HG03159 (cell line): ENCODE measurements at regions not wholly inside any gene's neighbourhood (a gene's known extent, or its start where the extent isn't known, plus 50 kb on each side); places are given as distances from the start of the nearest gene placed in this dataset.

ENCODE experiments used
- ATAC-seq: cut with Tn5 transposase; IDR thresholded peaks from one replicate; pipeline ENCODE4 v1.9.1; 2021; ENCODE audit warnings: mild to moderate bottlenecking, moderate library complexity; ENCODE audit not compliant: unreplicated experiment

- no peak for ATAC-seq
Observed at GRCh38 chr13:30006246-30006645, 155.8 kb upstream of the UBL3 start.

- no peak for ATAC-seq
Observed at GRCh38 chr13:30004204-30004603, 153.8 kb upstream of the UBL3 start.

- ATAC-seq, result no peak
Observed at GRCh38 chr13:30002577-30002976, 152.2 kb upstream of the UBL3 start.

DNA sequence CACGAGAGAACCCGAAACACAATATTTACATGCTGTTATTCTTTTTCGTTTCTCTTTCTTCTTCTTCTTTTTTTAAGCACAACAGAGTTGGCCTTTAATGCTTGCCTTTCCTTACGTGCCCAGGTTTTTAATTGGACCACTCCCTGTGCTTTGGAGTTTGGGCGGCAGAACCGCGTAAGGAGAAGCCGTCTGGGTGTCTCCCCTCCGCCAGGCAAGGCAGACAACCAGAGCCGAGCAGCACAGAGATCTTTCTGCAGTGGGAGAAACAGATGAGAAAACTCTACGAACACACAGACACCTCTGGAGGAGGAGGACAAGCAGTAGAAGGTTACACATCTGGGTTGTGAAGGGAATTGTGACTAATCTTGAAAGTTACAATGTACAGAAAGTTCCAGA is 150.0 kb upstream of the UBL3 start:
- ATAC-seq, result no peak

- ATAC-seq, result no peak
Observed at GRCh38 chr13:29999492-30000369, 149.3 kb upstream of the UBL3 start.

DNA sequence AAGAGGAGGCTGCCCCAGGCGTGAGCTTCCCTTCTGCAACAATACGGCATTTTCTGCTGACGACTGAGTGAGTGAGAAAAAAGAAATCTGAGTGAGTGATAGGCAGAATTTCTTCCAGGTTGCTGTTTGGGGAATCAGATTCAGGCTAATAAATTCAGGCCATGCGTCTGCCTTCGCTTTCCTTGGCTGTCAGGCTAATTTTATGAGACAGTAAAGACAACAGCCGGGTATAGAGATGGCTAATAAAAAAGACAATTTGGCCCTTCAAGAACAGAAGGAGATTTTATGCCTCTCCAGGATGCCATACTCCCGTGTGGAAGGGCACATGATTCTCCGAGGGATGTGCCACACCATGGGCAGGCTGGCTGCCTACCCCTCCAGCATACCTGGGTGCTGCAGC is 145.9 kb upstream of the UBL3 start:
- no peak for ATAC-seq

- no peak for ATAC-seq
Observed at GRCh38 chr13:29994911-29995595, 144.6 kb upstream of the UBL3 start.

DNA sequence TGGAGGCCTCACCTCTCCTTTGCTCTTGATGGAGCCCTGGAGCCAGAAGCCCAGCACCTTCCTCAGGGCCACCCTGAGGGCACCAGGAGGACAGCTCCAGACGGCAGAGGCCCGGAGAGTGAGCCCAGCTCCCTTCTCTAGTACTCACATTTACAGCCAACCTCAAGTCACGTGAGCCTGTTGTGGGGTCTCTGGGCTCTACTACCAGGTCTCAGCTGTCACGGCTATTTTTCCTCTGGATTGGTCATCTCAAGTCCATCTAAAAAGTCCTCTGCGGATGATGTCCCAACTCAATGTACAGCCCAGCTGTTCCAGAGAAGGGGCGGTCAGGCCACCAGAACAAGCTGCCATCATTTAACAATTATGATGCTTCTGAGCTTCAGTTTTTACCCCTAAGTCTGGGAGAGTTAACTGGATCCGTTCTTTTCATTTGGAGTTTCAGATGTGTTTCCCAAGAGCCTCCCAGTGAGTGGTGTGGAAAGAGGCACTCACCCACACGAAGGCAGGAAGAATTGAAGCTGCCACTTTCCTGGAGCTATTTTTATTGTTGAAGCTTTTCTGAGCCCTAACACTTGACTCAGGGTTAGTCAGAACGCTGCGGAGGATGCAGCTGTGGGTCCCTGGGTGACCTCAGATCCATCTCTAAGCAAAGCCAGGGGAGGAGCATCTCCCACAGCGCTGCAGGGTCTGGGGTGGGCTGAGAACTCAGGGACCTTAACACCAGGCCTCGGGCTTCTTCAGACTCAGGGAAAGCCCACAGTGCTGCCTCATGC is 143.5 kb upstream of the UBL3 start:
- no peak for ATAC-seq

DNA sequence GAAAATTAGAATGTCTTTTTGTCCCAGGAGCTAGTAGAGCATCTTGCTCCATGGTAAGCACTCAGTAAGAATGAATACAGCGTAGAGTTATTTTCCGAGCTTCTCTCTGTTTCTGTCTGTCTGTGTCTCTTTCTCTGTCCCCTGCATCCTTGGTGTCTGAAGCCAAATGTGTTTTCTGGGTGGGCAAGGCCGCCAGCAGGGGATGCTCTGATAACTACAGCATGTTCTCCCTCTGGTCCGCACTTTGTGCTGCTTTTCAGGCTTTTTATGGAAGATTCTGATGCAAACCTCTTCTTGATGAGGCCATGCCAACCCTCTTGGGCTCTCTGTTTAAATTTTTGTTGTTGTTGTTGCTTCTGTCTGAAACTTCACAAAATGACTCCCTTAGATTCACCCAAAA is 142.8 kb upstream of the UBL3 start:
- no peak for ATAC-seq

GRCh38 chr13:29991343-29991742 is 140.9 kb upstream of the UBL3 start:
- no peak for ATAC-seq

DNA sequence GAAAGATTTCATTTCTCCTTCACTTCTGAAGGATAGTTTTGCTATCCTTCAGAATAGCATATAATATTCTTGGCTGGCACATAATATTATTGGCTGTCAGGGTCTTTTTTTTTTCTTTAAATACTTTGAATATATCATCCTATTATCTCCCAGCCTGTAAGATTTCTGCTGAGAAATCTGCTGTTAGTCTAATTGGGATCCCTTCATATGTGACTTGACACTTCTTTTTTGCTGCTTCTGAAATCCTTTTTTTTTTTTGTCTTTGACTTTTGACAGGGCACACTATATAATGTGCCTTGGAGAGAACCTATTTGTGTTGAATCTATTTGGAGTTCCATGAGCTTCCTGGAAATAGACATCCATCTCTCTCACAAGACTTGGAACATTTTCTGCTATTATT is 136.9 kb upstream of the UBL3 start:
- no peak for ATAC-seq

GRCh38 chr13:29980339-29980738 is 129.9 kb upstream of the UBL3 start:
- no peak for ATAC-seq

- no peak for ATAC-seq
Observed at GRCh38 chr13:29978211-29978610, 127.8 kb upstream of the UBL3 start.

GRCh38 chr13:29977476-29978120 is 127.2 kb upstream of the UBL3 start:
- ATAC-seq, result no peak

DNA sequence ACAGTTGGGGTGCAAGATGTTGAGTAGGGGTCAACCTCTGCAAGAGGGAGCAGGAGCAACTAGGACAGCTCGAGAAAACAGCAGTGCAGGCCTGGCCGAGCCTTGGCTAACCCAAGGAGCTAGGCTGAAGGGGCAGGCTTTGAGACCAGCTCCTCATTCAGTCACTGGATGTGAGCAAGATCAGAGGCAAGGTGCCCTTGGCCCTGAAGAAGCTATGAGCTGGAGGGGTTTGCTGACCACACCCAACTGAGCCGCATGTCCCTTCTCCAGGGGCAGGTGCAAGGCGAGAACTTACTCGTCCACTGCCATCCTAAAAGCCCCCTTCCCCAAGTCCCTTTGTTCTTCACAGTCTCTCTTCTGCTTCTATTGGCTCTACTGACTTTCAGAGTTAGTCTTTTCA is 126.1 kb upstream of the UBL3 start:
- ATAC-seq, result no peak

- no peak for ATAC-seq
Observed at GRCh38 chr13:29975283-29975682, 124.9 kb upstream of the UBL3 start.

GRCh38 chr13:29969286-29969685 is 118.9 kb upstream of the UBL3 start:
- ATAC-seq, result no peak

GRCh38 chr13:29964181-29964845 is 113.9 kb upstream of the UBL3 start:
- no peak for ATAC-seq

DNA sequence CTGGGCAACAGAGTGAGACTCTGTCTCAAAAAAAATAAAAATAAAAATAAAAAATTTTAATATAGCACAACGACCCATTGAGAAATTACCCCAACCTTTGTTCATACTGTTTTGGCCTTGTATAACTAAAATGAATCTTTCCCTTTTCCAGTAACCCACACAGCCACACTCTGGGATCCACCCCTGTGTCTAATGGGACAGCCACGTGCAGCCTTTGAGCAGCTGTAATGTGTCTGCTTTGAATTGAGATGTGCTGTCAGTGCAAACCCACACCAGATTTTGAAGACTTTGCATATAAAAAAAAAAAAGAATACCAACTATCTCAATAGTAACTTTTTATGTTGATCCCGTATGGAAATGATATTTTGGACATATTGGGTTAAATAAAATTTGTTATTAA is 112.7 kb upstream of the UBL3 start:
- no peak for ATAC-seq

DNA sequence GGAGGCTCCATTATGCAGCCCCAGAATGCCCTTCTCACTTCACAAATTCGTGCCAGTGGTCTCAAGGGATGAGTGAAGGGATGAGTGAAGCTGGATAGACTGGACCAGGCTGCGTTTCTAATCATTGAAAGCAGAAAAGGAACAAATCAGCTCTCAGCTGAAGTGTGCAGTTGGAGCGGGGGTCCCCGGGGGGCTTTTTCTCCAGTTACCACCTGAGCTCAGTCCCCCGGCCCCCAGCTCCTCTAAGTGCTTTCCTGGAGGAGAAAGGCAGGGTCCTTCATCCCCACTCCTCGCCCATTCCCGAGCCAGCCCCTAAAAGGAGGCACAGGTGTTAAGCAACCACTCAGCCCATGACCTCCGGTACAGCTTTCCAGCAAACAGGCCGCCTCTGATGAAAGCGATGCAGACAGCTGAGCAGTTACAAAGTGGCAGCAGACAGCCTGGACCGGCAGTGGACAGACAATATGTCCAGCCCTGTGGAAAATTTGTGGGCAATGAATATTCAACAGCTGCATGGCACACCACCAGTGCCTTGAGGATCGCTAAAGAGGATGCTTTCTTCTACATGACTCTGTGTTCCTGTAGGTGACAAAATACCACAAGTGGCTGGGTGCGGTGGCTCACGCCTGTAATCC is 110.7 kb upstream of the UBL3 start:
- no peak for ATAC-seq
